ENCODE measurements at regions not wholly inside any gene's neighbourhood (a gene's known extent, or its start where the extent isn't known, plus 50 kb on each side); places are given as distances from the start of the nearest gene placed in this dataset.

DNA sequence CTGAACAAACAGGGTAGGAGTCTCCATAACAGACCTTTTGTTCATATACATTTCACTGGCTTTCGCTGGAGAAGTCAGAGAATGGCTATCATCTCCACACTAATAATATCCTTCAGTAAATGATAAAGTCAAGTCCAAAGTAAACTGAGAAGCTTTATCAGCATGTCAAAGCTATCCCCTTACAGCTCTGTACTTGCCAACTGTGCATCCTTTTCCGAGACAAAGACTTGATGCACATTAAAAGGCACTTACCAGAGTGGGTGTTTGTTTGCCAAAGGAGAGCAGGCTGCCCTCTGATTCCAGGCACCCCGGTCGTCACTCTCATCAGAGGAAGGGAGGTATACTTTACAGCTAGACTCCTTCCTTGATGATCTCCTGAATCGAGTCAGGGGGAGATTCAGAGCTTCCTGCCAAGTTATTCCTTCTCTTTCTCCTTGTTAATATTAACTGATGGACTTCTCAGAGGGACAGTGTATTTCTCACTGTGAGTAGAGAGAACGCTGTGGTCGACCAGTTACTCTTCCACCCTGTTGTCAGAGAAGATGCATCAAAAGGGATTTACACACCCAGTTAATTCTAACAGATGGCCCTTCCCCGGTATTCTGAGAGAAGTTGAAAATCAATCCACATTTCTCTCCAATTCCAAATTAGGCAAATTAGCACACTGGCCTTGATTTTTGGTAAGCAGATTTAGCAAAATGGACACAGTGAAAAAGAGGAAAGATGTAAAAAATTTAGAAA lies 504.7 kb upstream of the NR2F2 start:
- no peaks in the 10 kb centered on the region for H3K27me3 ChIP-seq
- no peak for DNase-seq
- H3K36me3 ChIP-seq, result no peaks in the 10 kb centered on the region
- H3K9me3 ChIP-seq, result no peaks in the 10 kb centered on the region
- H3K4me3 ChIP-seq, result no peak overlapping the region

DNA sequence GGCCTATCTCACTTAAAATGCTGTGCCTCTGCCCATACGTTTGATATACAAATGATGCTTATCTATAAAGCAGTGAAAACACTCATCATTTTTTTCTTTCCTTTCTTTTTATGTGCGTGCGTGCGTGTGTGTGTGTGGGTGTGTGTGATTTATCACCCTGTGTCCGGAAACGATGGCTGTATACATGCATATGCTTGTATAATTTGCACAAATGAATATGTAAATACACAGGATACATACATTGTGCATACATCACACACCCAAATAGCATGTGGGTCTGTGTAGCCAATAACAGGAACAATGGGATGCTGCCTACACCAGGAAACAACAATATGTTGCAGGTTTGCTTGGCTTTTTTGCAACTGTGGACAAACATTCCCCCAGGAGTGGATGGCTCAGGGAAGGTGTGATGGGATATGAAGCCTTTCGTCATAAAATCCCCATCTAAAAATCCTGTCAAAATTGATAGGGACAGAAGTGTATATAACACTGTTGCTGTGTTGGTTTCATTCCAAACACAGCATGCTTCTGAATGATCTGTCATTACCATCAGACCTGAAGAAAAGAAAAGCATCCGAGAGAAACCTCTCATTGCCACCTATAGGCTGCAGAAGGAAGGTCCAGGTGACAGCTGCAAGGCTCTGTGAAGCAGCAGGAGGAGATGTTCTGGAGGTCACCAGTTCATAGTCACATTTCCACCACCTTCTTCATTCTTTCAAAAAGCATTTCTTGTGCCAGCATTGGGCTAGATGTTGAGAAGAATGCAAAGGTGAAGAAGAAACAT lies 503.9 kb upstream of the NR2F2 start:
- DNase-seq, result no peak
- H3K4me3 ChIP-seq, result no peak overlapping the region

DNA sequence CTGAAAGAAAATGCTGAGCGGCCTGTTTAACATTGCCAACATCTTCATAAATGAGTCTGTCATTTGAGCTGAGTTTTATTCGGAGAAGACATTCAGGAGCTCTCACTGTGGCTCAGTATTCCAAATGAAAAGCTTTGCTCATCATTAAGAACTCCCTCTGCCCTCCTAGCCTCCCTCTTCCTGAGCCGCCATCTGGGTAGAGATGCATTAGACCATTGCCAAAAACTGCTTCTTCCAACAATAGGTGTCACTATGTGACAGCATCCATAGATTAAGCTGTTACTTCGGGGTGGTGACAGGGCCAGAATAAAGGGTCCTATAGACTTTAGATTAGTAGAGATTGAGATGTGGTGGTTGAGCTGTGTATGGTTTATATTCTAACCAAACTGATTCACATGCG lies 501.4 kb upstream of the NR2F2 start:
- H3K27me3 ChIP-seq, result no peaks in the 10 kb centered on the region
- no peak overlapping the region for H3K4me3 ChIP-seq
- no peaks in the 10 kb centered on the region for H3K36me3 ChIP-seq
- H3K9me3 ChIP-seq, result no peaks in the 10 kb centered on the region
- no peak for DNase-seq

More for the DNA sequence above, 503.9 kb upstream of the NR2F2 start:
- no peaks in the 10 kb centered on the region for H3K36me3 ChIP-seq
- no peaks in the 10 kb centered on the region for H3K9me3 ChIP-seq
- H3K27me3 ChIP-seq, result no peaks in the 10 kb centered on the region

DNA sequence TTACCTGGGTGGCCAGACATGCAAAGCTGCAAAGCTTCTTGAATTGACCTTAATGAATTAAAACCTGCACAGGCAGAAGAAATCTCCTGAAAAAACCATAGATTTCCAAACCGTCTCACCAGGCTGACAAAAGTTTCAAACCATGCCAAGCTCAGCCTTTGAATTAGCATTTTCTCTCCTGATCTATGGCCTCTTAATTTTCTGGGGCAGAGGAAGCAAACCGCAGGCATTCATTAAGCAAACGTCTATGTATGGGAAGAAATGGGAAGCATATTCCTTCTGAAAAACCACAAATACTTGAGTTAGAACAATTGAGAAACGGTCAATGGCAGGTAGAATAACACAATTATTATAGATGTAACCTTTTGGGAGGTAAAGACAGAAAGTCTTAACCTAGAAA lies 500.2 kb upstream of the NR2F2 start:
- Histone ChIP-seq H3K36me3 (no peaks in the 10 kb centered on the region), H3K4me3 (no peak overlapping the region), H3K9me3 (no peaks in the 10 kb centered on the region), H3K27me3 (no peaks in the 10 kb centered on the region)
- DNase-seq, result no peak

DNA sequence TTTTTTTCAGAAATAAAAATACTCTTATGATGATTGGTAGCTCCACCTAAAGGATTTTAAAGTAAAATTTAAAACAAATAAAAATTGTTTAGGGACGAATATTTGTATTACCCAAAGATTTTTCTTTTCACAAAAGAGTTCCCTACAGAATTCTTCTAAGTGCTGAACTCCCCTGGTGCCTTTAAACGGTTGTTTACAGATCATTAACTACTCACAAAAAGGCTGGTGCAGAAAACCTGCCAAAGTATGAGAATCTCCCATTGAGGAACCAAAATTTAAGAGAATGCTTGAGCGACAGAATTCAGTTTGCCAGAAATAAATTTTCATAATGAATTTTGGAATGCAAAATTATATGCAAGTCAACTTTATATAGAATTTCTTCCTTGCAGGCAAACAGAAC lies 497.8 kb upstream of the NR2F2 start:
- Histone ChIP-seq H3K9me3 (no peaks in the 10 kb centered on the region), H3K4me3 (no peak overlapping the region), H3K27me3 (no peaks in the 10 kb centered on the region), H3K36me3 (no peaks in the 10 kb centered on the region)
- no peak for DNase-seq

DNA sequence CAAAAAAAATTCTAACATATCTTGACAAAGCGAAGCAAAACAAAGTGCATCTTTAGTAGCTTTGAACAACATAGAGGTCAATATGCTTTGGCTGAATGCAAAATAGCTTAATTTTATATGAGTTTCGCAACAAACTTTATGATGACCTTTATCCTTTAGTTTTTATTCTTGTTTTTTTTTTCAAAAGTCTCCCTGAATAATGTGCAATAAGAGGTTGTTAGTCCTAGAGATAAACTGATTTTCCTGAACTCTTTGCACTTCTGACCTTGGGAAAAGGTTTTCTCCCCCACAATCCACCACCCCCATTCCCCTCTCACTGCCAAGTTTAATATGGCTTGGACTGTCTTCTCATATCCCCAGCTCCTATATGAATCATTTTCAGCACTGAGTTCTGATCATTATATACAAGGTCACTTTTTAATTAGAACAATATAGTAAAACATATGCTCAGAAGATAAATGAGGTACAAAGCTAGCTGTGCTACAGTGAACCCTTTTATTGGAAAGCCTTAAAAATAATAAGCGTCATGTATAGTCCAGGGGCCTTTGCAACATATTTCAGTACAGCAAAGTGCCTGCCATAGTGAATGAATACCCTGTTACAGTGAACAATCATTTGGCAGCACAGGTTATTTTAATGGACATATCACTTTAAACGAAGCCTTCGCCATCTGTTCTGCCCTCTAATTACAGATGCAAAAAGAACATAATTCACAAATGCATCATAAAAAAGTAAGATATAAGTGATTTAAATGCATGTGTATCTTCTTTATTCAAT lies 496.3 kb upstream of the NR2F2 start:
- no peaks in the 10 kb centered on the region for H3K36me3 ChIP-seq
- no peak for DNase-seq

DNA sequence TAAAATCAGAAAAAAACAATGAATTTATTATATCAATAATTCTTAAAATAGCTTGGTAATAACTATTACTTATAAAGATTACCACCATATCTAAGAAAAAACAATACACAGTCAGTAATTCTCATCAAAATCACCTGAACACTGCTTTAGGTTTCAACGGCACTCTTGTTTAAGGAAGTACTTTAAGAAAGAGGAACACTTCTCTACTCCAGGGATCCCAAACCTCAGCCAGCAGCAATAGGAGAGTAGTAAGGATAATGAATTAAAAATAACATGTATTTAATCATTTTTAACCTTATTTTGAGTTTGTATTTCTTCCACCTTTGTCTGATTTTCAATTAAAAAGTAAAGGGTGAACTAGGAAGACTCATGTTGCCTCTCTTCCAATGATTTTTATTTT lies 494.0 kb upstream of the NR2F2 start:
- Histone ChIP-seq H3K9me3 (no peaks in the 10 kb centered on the region), H3K27me3 (no peaks in the 10 kb centered on the region), H3K4me3 (no peak overlapping the region), H3K36me3 (no peaks in the 10 kb centered on the region)
- DNase-seq, result no peak

More for the DNA sequence above, 496.3 kb upstream of the NR2F2 start:
- no peak overlapping the region for H3K4me3 ChIP-seq
- H3K9me3 ChIP-seq, result no peaks in the 10 kb centered on the region
- no peaks in the 10 kb centered on the region for H3K27me3 ChIP-seq

DNA sequence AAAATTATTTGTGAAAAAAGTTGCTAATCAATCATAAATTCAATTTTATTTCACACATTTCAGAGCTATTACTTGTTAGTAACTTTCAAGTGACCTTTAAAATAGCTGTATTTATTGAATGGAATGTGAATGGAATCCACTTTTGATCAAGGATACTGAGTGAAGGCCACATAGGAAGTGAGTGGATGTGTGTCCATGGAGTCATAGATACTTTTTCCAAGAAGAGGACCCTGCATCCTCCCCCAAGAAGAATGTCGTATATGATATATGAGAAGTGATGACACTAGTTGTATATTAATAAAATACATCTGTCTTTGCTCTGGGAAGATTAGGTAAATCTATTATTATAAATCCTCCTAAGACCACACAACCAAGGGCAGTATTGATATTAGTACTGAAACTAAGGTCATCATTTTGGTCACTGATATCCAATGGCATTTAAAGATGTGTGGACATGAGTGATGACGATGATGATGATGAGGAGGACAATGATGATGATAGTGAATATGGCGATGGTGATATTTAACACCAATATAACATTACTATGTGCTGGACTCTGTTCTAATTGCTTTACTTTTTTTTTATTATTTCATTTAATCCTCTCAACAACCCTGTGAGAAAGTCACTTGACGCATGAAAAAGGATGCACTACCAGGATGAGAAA lies 493.0 kb upstream of the NR2F2 start:
- no peak for DNase-seq

DNA sequence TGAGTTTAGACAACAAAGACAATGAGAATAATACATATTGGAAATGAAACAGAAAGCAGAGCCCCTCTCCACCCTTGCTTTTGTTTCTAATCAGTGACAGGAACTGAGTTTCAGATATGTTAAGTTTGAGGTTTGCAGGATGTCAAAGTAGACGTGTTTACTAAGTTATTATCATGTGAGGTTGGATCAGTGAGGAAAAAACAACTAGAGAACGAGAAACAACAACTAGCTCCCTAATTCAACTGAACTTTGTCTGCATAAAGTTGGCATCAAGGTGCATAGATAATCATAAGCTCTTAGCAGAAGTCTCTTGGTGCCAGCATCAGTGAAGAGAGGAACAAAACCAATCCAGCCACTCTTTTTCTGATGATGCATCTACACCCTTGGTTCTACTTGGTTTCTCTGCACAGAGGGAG lies 491.1 kb upstream of the NR2F2 start:
- no peak for DNase-seq
- Histone ChIP-seq H3K27me3 (no peaks in the 10 kb centered on the region), H3K36me3 (no peaks in the 10 kb centered on the region), H3K4me3 (no peak overlapping the region), H3K9me3 (no peaks in the 10 kb centered on the region)

More for the DNA sequence above, 493.0 kb upstream of the NR2F2 start:
- H3K4me3 ChIP-seq, result no peak overlapping the region
- H3K9me3 ChIP-seq, result no peaks in the 10 kb centered on the region
- no peaks in the 10 kb centered on the region for H3K36me3 ChIP-seq
- H3K27me3 ChIP-seq, result no peaks in the 10 kb centered on the region

DNA sequence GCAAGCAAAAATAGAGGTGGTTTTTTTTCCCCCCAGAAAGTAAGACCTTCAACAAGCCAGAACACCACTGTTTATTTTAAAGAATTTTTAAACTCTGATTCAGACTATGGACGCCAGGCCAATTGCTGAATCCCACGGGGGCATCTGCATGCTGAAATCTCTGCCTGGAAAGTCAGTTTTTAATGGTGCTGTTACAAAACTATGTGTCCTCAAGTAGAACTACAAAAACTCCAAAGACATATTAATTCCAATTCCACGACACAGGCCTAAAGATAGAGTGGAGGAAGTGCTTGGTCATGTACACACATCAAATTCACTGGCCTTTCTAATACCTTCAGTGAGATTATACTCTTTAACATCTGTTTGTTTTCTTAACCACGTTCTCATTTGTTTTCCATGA lies 490.5 kb upstream of the NR2F2 start:
- H3K4me3 ChIP-seq, result no peak overlapping the region
- H3K36me3 ChIP-seq, result no peaks in the 10 kb centered on the region
- H3K27me3 ChIP-seq, result no peaks in the 10 kb centered on the region
- no peaks in the 10 kb centered on the region for H3K9me3 ChIP-seq
- DNase-seq, result peak; percentile 55

DNA sequence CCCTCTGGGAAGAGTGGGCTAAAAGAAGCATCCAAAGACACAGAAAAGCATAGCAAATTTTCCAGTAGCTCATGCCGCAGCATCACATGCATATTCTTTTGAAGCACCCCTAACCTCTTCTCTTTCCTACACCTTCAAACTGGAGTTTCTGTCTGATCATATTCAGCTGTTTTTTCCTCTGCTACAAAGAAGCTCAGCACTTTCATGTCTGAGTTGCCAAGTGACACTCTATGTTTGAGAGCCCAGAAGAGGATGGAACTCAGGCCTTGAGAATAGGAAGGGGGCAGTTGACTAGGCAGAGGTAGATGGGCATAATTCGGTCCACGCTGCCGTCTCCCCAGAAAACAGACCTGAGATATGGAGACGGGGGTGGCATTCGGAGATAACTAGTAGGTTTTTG lies 489.6 kb upstream of the NR2F2 start:
- Histone ChIP-seq H3K36me3 (no peaks in the 10 kb centered on the region), H3K4me3 (no peak overlapping the region), H3K27me3 (no peaks in the 10 kb centered on the region), H3K9me3 (no peaks in the 10 kb centered on the region)
- no peak for DNase-seq

DNA sequence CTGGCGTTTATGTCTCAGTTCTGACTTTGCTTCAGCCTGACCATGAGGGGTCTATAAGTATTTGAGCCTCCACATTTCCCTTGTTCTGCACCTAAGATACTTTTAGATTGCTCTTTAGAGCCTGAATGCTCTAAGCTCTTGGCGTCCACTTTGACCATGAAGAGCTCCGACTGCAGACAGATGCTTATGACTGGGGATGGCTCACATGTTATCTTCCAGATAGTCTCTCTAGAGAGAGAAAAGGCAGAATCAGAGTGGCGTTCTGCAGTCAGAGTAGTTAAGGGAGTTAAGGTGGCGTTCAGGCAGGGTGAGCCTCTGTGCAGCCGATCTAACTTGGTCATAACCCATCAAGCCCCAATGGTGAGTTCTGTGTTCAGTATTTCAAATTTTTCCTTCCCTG lies 487.9 kb upstream of the NR2F2 start:
- H3K36me3 ChIP-seq, result no peaks in the 10 kb centered on the region
- DNase-seq, result no peak
- H3K9me3 ChIP-seq, result no peaks in the 10 kb centered on the region
- no peaks in the 10 kb centered on the region for H3K27me3 ChIP-seq
- H3K4me3 ChIP-seq, result no peak overlapping the region

DNA sequence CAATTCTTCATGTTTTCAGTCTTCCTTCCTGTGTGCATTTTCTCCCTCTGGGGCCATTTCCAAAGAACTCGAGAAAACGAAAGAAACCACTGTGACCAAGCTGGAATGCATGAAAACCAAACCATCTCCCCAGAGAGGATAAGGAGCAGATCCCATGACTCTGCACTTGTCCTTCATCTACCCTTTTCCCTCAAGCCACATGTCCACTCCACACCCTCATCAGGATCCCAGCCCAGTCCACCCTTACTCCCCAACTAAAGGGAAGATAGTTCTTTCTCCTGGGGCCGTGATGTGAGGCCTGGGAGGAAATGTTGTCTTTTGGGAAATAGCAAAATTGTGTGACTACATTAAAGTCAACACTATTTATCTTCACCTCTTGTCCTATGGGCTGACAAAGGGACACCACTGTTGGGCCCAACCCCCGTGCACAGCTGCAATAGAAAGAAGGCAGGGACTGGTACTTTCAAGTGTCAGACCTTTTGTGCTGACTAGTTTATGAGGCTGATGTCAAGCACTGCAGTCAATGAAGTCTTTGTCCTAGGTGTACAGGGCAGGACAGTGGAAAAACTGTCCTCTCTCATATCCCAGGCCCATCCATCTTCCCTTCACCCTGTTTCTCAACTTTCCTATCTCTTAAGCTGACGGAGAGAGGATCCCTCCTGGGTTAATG lies 487.1 kb upstream of the NR2F2 start:
- Histone ChIP-seq H3K27me3 (no peaks in the 10 kb centered on the region), H3K9me3 (peaks cover 1% of the 10 kb centered on the region; the same call in 1 of the 2 replicates), H3K4me3 (no peak overlapping the region), H3K36me3 (no peaks in the 10 kb centered on the region)
- DNase-seq, result no peak

DNA sequence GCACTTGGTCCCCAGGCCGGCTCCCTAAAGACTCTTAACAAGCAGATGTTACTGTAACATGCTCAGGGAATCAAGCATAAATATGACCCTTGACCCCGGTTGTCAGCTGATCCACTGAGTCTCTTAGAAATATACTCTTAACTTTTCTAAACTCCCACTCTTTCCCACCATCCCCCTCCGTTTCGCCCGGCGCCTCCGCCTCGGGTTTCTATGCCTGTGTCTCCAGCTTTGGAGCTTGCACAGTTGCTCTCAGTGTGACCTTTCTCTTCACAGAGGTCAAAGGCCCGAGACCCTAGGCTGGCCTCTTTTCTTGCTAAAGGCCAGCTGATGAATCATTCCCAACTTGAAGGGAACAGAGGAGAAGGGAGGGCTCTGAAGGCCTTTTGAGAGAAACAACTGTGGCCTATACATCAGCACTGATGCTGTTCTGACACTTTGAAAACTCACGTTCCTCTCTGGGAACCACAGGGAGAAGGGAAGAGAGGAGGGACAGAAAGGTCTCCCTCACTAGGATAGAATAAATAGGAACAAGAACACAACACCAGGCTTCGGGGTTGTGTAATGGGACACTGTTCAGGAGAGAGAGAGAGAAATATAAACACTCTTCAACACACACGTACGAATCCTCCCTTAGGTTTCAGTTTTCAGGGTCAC lies 484.5 kb upstream of the NR2F2 start:
- no peak for DNase-seq
- Histone ChIP-seq H3K27me3 (no peaks in the 10 kb centered on the region), H3K9me3 (peaks cover 5% of the 10 kb centered on the region), H3K36me3 (no peaks in the 10 kb centered on the region), H3K4me3 (no peak overlapping the region)

DNA sequence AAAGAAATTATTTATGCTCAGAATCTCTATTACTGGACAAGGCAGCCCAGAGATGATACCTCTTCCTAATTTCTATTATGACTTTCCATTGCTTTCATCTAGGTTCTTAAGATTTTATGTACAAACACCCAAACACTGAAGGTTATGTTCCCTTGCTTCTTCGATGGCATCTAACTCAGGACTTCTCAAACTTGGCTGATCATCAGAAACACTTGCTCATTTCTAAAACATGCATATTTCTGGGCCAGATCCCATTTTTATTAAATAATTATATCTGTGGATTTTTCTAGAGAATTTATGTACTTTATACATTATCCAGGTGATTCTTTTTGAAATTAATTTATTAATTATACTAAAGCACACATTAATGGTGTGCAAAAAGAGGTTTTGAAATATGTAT lies 482.4 kb upstream of the NR2F2 start:
- Histone ChIP-seq H3K36me3 (no peaks in the 10 kb centered on the region), H3K9me3 (peaks cover 5% of the 10 kb centered on the region), H3K4me3 (no peak overlapping the region), H3K27me3 (no peaks in the 10 kb centered on the region)
- no peak for DNase-seq

DNA sequence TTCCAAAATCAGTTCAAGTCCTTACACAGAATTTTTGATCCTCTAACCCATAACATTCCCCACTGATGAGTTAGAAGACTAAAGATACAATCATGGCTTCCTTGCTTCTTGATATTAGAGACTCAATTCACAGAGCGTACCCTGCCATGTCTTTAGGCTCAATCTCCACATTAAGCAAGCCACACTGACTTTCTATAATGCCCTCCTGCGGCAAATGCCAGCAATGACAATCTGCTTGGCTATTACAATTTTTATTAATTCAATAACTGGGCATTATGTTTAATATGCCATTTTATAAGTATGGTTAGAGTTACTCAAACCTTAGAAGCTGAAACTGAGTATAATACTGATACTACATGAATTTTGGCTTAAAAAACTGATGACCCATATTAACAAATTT lies 479.7 kb upstream of the NR2F2 start:
- Histone ChIP-seq H3K9me3 (peaks cover 5% of the 10 kb centered on the region), H3K36me3 (no peaks in the 10 kb centered on the region), H3K4me3 (no peak overlapping the region), H3K27me3 (no peaks in the 10 kb centered on the region)
- DNase-seq, result no peak
